OCI-LY1 (cell line): ENCODE measurements at regions not wholly inside any gene's neighbourhood (a gene's known extent, or its start where the extent isn't known, plus 50 kb on each side); places are given as distances from the start of the nearest gene placed in this dataset.

Experiments used
- H2AFZ ChIP-seq: fragments of 200-600 bp; sonication (generic), shearing (Covaris generic); 2 replicates; pipeline ENCODE4 v1.6.0; 2014; ENCODE audit warnings: antibody characterized with exemption, mild to moderate bottlenecking, low read length
- H3F3A ChIP-seq: fragments of 200-600 bp; sonication (generic), shearing (Covaris generic); 2 replicates; pipeline ENCODE4 v1.6.0; 2014; ENCODE audit warnings: mild to moderate bottlenecking, antibody characterized with exemption, low read length, moderate library complexity; ENCODE audit not compliant: insufficient read depth
- H3K27ac ChIP-seq: fragments of 200-600 bp; sonication (generic); 2 replicates; pipeline ENCODE4 v1.5.1; 2014; ENCODE audit warnings: low read length, mixed run types, mild to moderate bottlenecking, low read depth; ENCODE audit not compliant: poor library complexity, severe bottlenecking
- H3K27me3 ChIP-seq: fragments of 200-600 bp; sonication (generic); 2 replicates; pipeline ENCODE4 v1.6.0; 2014; ENCODE audit warnings: antibody characterized with exemption, mild to moderate bottlenecking, low read length, moderate library complexity; ENCODE audit not compliant: insufficient read depth
- H3K36me3 ChIP-seq: fragments of 200-600 bp; sonication (generic); 2 replicates; pipeline ENCODE4 v1.6.1; 2014; ENCODE audit warnings: mild to moderate bottlenecking, antibody characterized with exemption, low read length, moderate library complexity, mixed read lengths; ENCODE audit not compliant: insufficient read depth
- H3K4me1 ChIP-seq: fragments of 200-600 bp; sonication (generic); 2 replicates; pipeline ENCODE4 v1.5.1; 2014; ENCODE audit warnings: mild to moderate bottlenecking, low read length, moderate library complexity; ENCODE audit not compliant: insufficient read depth, severe bottlenecking
- H3K4me2 ChIP-seq: fragments of 200-600 bp; sonication (generic), shearing (Covaris generic); 2 replicates; pipeline ENCODE4 v1.6.1; 2014; ENCODE audit warnings: low read length
- H3K4me3 ChIP-seq: fragments of 200-600 bp; sonication (generic); 2 replicates; pipeline ENCODE4 v1.5.1; 2014; ENCODE audit warnings: low read length, low read depth, mild to moderate bottlenecking, mixed read lengths; ENCODE audit not compliant: poor library complexity, severe bottlenecking
- H3K79me2 ChIP-seq: fragments of 200-600 bp; shearing (Covaris generic); 2 replicates; pipeline ENCODE4 v1.6.1; 2016; ENCODE audit warnings: mixed run types, low read length, mixed read lengths; ENCODE audit not compliant: insufficient read depth
- H3K9ac ChIP-seq: fragments of 200-600 bp; sonication (generic), shearing (Covaris generic); 2 replicates; pipeline ENCODE4 v1.6.1; 2014; ENCODE audit warnings: mild to moderate bottlenecking, low read length, mixed read lengths
- H3K9me2 ChIP-seq: fragments of 200-600 bp; sonication (generic), shearing (Covaris generic); 2 replicates; pipeline ENCODE4 v1.6.1; 2014; ENCODE audit warnings: low read depth, mild to moderate bottlenecking, low read length, mixed read lengths
- H3K9me3 ChIP-seq: fragments of 200-600 bp; shearing (Covaris generic); 2 replicates; pipeline ENCODE4 v1.6.1; 2014; ENCODE audit warnings: low read length, mixed read lengths
- H4K20me1 ChIP-seq: fragments of 200-600 bp; sonication (generic), shearing (Covaris generic); 2 replicates; pipeline ENCODE4 v1.6.0; 2016; ENCODE audit warnings: mild to moderate bottlenecking, low read length; ENCODE audit not compliant: insufficient read depth
- CTCF ChIP-seq: fragments of 200-600 bp; sonication (generic), shearing (Covaris generic); IDR thresholded peaks from 2 replicates; pipeline ENCODE4 v1.5.1; 2017; ENCODE audit warnings: mild to moderate bottlenecking, antibody characterized with exemption, low read length, moderate library complexity, mixed read lengths
- EZH2 ChIP-seq: fragments of 200-600 bp; sonication (generic), shearing (Covaris generic); IDR thresholded peaks from 2 replicates; pipeline ENCODE4 v1.8.0; 2017; ENCODE audit warnings: borderline replicate concordance, mixed run types, mild to moderate bottlenecking, antibody characterized with exemption, low read length, moderate library complexity, mixed read lengths

GRCh38 chr1:70864302-70864701, 183.3 kb downstream of the PTGER3 start:
- no peak overlapping the region for H2AFZ ChIP-seq
- H3K4me1 ChIP-seq = no peaks in the 10 kb centered on the region
- no peak overlapping the region for H3K4me2 ChIP-seq
- H3K9me3 ChIP-seq = no peaks in the 10 kb centered on the region
- no peaks in the 10 kb centered on the region for H3K36me3 ChIP-seq
- H3K27me3 ChIP-seq = no peaks in the 10 kb centered on the region
- no peak overlapping the region for H3K9ac ChIP-seq
- H3K9me2 ChIP-seq = no peaks in the 10 kb centered on the region
- H3K79me2 ChIP-seq = no peaks in the 10 kb centered on the region
- no peaks in the 10 kb centered on the region for H4K20me1 ChIP-seq
- no peak overlapping the region for H3K4me3 ChIP-seq
- H3K27ac ChIP-seq = no peak overlapping the region
- TF ChIP-seq CTCF = no peak
- no peak for TF ChIP-seq EZH2
- no peaks in the 10 kb centered on the region for H3F3A ChIP-seq

GRCh38 chr1:70866542-70867264, 180.9 kb downstream of the PTGER3 start:
- no peaks in the 10 kb centered on the region for H3F3A ChIP-seq
- TF ChIP-seq CTCF (no peak), EZH2 (no peak)
- H3K9me3 ChIP-seq = no peaks in the 10 kb centered on the region
- no peaks in the 10 kb centered on the region for H3K36me3 ChIP-seq
- no peaks in the 10 kb centered on the region for H3K27me3 ChIP-seq
- H3K79me2 ChIP-seq = no peaks in the 10 kb centered on the region
- no peak overlapping the region for H3K9ac ChIP-seq
- no peak overlapping the region for H3K27ac ChIP-seq
- H2AFZ ChIP-seq = no peak overlapping the region
- no peak overlapping the region for H3K4me3 ChIP-seq
- no peak overlapping the region for H3K4me2 ChIP-seq
- H3K9me2 ChIP-seq = no peaks in the 10 kb centered on the region
- H4K20me1 ChIP-seq = no peaks in the 10 kb centered on the region
- no peaks in the 10 kb centered on the region for H3K4me1 ChIP-seq

GRCh38 chr1:70871790-70872189, 175.8 kb downstream of the PTGER3 start:
- Histone ChIP-seq H3K9ac (no peak overlapping the region), H3K9me3 (no peaks in the 10 kb centered on the region), H3K27me3 (no peaks in the 10 kb centered on the region), H3K4me1 (no peaks in the 10 kb centered on the region), H3K9me2 (no peaks in the 10 kb centered on the region), H3K36me3 (no peaks in the 10 kb centered on the region), H2AFZ (no peak overlapping the region), H3K4me2 (no peak overlapping the region), H4K20me1 (no peaks in the 10 kb centered on the region), H3K4me3 (no peak overlapping the region), H3F3A (no peaks in the 10 kb centered on the region), H3K27ac (no peak overlapping the region), H3K79me2 (no peaks in the 10 kb centered on the region)
- TF ChIP-seq EZH2 (no peak), CTCF (no peak)
